UCSD-AML1 (cell line): ENCODE measurements at regions not wholly inside any gene's neighbourhood (a gene's known extent, or its start where the extent isn't known, plus 50 kb on each side); places are given as distances from the start of the nearest gene placed in this dataset.
"Not testable (repeated sequence)": the region's sequence is repeated elsewhere in the genome, so short reads cannot be mapped to it uniquely, and the experiment has no call there.

Experiments
- DNase-seq: peaks from one replicate; lab custom pipeline; 2025; ENCODE audit not compliant: unreplicated experiment; lab: John Stamatoyannopoulos, UW

GRCh38 chr18:28766721-28767120, 589.8 kb upstream of the CDH2 start:
- DNase-seq, result no peak

GRCh38 chr18:28766027-28766426, 589.1 kb upstream of the CDH2 start:
- no peak for DNase-seq

- DNase-seq, result no peak
These were observed 583.4 kb upstream of the CDH2 start for GRCh38 chr18:28760299-28760698.

- no peak for DNase-seq
These were observed 580.6 kb upstream of the CDH2 start for GRCh38 chr18:28757466-28758008.

- DNase-seq, result no peak
These were observed 566.2 kb upstream of the CDH2 start for GRCh38 chr18:28743115-28743514.

- DNase-seq, result no peak
These were observed 563.6 kb upstream of the CDH2 start for GRCh38 chr18:28740575-28740974.

GRCh38 chr18:28736951-28737350, 560.0 kb upstream of the CDH2 start:
- DNase-seq, result no peak

- no peak for DNase-seq
These were observed 559.3 kb upstream of the CDH2 start for GRCh38 chr18:28736223-28736622.

GRCh38 chr18:28735731-28736130, 558.8 kb upstream of the CDH2 start:
- no peak for DNase-seq

- no peak for DNase-seq
These were observed 552.4 kb upstream of the CDH2 start for GRCh38 chr18:28729321-28729720.

- no peak for DNase-seq
These were observed 552.0 kb upstream of the CDH2 start for GRCh38 chr18:28728891-28729290.

GRCh38 chr18:28727189-28727588, 550.3 kb upstream of the CDH2 start:
- DNase-seq, result not testable (repeated sequence)

GRCh38 chr18:28725876-28726275, 548.9 kb upstream of the CDH2 start:
- no peak for DNase-seq

- no peak for DNase-seq
These were observed 546.6 kb upstream of the CDH2 start for GRCh38 chr18:28723506-28723905.

GRCh38 chr18:28718696-28719095, 541.8 kb upstream of the CDH2 start:
- DNase-seq, result no peak

GRCh38 chr18:28716338-28716737, 539.4 kb upstream of the CDH2 start:
- no peak for DNase-seq

GRCh38 chr18:28715206-28715605, 538.3 kb upstream of the CDH2 start:
- DNase-seq, result no peak

- DNase-seq, result no peak
These were observed 537.6 kb upstream of the CDH2 start for GRCh38 chr18:28714498-28714897.

GRCh38 chr18:28712796-28713425, 536.0 kb upstream of the CDH2 start:
- no peak for DNase-seq

GRCh38 chr18:28712172-28712571, 535.2 kb upstream of the CDH2 start:
- DNase-seq, result no peak

- DNase-seq, result no peak
These were observed 534.2 kb upstream of the CDH2 start for GRCh38 chr18:28711096-28711495.

- no peak for DNase-seq
These were observed 530.1 kb upstream of the CDH2 start for GRCh38 chr18:28707006-28707405.

- no peak for DNase-seq
These were observed 529.5 kb upstream of the CDH2 start for GRCh38 chr18:28706397-28706796.
